HG02870 (cell line): ENCODE measurements at regions not wholly inside any gene's neighbourhood (a gene's known extent, or its start where the extent isn't known, plus 50 kb on each side); places are given as distances from the start of the nearest gene placed in this dataset.

Source experiments
- ATAC-seq: cut with Tn5 transposase; IDR thresholded peaks from one replicate; pipeline ENCODE4 v1.9.1; 2021; ENCODE audit warnings: mild to moderate bottlenecking, moderate library complexity; ENCODE audit not compliant: unreplicated experiment

- ATAC-seq, result no peak
Observed at GRCh38 chr12:96131230-96131788, 62.9 kb upstream of the ELK3 start.

DNA sequence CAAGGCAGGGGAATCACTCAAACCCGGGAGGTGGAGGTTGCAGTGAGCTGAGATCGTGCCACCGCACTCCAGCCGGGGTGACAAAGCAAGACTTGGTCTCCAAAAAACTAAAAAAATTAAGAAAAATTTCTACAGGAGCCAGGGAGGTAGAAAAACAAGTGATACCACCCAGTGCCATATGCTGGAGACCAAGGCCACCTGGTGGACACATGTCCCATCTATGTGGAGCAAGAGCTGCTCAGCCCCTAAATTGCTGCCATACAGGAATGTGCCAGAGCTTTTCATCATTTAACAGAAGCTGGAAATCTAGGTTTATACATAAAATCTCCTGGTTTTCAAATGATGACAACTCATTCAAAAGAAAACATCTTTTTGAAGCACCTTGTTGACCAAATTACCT, 61.4 kb upstream of the ELK3 start:
- no peak for ATAC-seq

GRCh38 chr12:96134200-96134599, 60.0 kb upstream of the ELK3 start:
- ATAC-seq, result no peak

DNA sequence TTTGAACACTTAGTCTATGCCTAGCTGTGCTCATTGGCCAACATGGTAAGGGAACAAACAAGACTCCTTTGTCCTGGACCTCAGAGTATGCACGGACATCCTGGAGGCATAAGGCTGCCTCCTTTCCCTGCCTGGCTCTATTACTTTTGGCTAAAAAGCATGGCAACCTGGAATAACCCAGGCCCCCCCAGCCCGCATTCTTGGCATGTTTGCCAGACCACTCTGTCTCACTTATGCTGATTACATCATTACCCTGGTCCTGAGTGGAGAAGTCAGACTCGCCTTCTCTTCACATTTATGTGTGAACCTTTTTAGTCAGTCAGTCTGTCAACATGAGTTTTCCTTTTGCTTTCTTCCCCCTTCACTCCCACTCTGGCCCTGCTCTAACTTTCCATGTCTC, 58.0 kb upstream of the ELK3 start:
- no peak for ATAC-seq

DNA sequence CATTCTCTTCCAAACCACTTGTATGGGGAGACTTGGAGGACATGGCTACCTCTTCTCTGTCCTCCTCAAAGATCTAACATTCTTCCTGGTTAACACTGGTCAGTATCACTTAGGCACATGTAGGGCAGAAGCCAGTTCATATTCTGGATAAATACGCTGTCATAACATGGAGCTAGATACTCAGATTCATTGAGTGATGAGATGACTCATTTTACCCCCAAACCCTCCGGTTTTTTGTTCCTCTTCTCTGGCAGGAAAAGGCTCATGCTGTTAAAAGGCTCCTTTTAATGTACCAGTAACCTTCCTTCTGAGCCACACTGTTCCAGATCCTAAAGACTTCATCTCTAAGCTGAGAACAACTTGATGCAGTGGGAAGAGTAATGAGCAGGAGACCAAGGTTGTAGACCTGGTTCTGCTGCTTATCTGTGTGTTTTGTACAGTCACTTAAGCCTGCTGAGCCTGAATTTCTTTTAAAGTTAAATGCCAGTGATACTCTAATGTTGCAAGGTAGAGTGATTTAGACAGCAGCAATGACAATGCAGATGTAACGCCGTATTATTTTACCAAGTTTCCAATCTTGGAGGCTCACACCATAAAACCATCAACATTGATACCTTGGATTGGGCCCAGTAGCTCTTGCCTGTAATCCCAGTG, 57.3 kb upstream of the ELK3 start:
- ATAC-seq, result no peak

GRCh38 chr12:96140174-96140573, 54.0 kb upstream of the ELK3 start:
- ATAC-seq, result no peak

- no peak for ATAC-seq
Observed at GRCh38 chr12:96141216-96141912, 52.8 kb upstream of the ELK3 start.

- ATAC-seq, result no peak
Observed at GRCh38 chr12:96143392-96143791, 50.8 kb upstream of the ELK3 start.

DNA sequence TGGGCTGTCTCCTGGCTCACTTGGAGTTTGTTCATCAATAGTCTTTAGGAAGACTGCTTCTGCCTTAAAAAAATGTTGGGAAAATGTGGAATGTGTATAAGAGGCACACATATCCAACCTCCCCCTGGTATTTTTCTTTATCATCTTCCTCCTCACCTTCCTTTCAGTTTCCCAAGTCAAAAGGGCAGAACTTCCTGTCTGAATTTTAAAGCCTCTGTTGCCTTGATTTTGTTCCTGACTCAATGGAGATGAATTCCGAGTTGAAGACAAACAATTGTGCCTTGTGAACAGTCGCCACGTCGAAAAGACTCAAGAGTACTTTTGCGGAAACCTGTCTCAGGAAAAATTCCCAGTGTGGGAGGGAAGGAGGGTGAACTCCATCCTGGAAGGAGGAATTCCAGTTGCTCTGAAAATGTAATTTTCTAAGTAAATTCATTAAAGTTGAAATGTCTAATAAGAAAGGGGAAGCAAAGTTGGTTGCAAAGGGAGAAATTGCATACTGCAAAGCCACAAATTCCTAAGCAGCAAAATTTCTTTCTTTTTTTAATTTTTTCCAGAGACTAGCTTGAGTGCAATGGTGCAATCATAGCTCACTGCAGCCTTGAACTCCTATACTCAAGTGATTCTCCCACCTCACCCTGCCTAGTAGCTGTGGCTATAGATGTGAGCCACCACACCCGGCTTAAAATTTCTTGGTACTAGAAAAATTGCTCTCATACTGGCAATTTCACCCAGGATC, 50.2 kb upstream of the ELK3 start:
- no peak for ATAC-seq
